Body of pancreas (tissue), 4 donors: ENCODE measurements at regions not wholly inside any gene's neighbourhood (a gene's known extent, or its start where the extent isn't known, plus 50 kb on each side); places are given as distances from the start of the nearest gene placed in this dataset.

Experiments used
- POLR2A ChIP-seq, 3 donors: fragments of 450-650 bp; IDR thresholded peaks; one replicate each; pipeline ENCODE4 v1.6.1; 2016; ENCODE audit warnings: antibody characterized with exemption in 3 of 3, mild to moderate bottlenecking in 2 of 3
- TF ChIP-seq, protein P1 (sequence below), 7 experiments: fragments of 450-650 bp in 4 of 7; fragments of 200-600 bp in 3 of 7; sonication (generic) in 3 of 7; IDR thresholded peaks; one replicate each; pipeline ENCODE4 v1.5.1; 2016 to 2019; ENCODE audit warnings: antibody characterized with exemption in 7 of 7

DNA sequence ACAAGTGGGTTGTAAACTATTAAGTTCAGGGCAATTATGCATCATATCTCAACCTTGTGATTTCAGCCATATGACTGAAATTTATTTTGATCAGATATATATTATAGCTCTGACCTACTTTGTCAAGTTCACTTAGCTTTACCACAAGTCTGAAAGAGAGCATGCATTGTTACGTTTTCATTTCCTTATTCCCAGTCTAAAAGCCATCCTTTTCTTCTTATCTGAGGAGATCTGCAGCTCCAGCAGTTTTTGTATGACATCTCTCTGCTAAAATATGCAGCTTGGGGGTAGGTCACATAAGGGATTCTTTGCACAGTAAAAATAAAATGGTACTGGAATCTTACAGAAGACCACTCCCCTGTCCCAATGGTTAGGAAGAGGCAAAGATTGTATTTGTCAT, 1682.8 kb upstream of the FLRT2 start:
- TF ChIP-seq, protein P1, sequence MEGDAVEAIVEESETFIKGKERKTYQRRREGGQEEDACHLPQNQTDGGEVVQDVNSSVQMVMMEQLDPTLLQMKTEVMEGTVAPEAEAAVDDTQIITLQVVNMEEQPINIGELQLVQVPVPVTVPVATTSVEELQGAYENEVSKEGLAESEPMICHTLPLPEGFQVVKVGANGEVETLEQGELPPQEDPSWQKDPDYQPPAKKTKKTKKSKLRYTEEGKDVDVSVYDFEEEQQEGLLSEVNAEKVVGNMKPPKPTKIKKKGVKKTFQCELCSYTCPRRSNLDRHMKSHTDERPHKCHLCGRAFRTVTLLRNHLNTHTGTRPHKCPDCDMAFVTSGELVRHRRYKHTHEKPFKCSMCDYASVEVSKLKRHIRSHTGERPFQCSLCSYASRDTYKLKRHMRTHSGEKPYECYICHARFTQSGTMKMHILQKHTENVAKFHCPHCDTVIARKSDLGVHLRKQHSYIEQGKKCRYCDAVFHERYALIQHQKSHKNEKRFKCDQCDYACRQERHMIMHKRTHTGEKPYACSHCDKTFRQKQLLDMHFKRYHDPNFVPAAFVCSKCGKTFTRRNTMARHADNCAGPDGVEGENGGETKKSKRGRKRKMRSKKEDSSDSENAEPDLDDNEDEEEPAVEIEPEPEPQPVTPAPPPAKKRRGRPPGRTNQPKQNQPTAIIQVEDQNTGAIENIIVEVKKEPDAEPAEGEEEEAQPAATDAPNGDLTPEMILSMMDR (IDR thresholded peaks at IDR 0.05), result no peak
- no peak for TF ChIP-seq POLR2A (IDR thresholded peaks at IDR 0.05)
